Body of pancreas (tissue), 4 donors: ENCODE measurements at regions not wholly inside any gene's neighbourhood (a gene's known extent, or its start where the extent isn't known, plus 50 kb on each side); places are given as distances from the start of the nearest gene placed in this dataset.

Experiments used
- ATAC-seq: fragments of 150-250 bp; one replicate; pipeline ENCODE4 v1.9.1; 2016
- DNase-seq, 4 donors: peaks; one replicate each; pipeline ENCODE4 v3.0.0-alpha.2; 2019
- H3K27ac ChIP-seq, 4 donors: fragments of 200-600 bp; sonication (generic); 1 replicate in 3 of 4; 2 replicates in 1 of 4; pipeline versions ENCODE4 v1.5.1 to v1.6.1; 2016 to 2019; ENCODE audit warnings: mild to moderate bottlenecking in 1 of 4, mixed read lengths in 1 of 4, moderate library complexity in 1 of 4
- H3K27me3 ChIP-seq, 2 donors: fragments of 200-600 bp; sonication (generic); one replicate each; pipeline ENCODE4 v1.6.0; 2016; ENCODE audit warnings: mild to moderate bottlenecking in 1 of 2
- H3K36me3 ChIP-seq, 2 donors: fragments of 200-600 bp; sonication (generic); replicated peaks in 1 of 2; 2 replicates each; pipeline ENCODE4 v1.5.1; 2016; ENCODE audit warnings: low read depth in 2 of 2; ENCODE audit not compliant: insufficient read depth in 1 of 2
- H3K4me1 ChIP-seq: fragments of 200-600 bp; sonication (generic); one replicate; pipeline ENCODE4 v1.6.0; 2016
- H3K4me3 ChIP-seq, 2 donors: fragments of 200-600 bp; sonication (generic); 1 replicate in 1 of 2; 2 replicates in 1 of 2; pipeline ENCODE4 v1.5.1; 2016 to 2019
- H3K9me3 ChIP-seq, 3 donors: fragments of 200-600 bp; sonication (generic); 1 replicate in 2 of 3; 2 replicates in 1 of 3; pipeline ENCODE4 v1.5.1; 2016
- POLR2A ChIP-seq, 3 donors: fragments of 450-650 bp; IDR thresholded peaks; one replicate each; pipeline ENCODE4 v1.6.1; 2016; ENCODE audit warnings: antibody characterized with exemption in 3 of 3, mild to moderate bottlenecking in 2 of 3
- WGBS, 2 donors: methylation state at CpG; one replicate each; pipeline ENCODE4 v1.1.5; 2017; 5-methylcytosine and 5-hydroxymethylcytosine counted together
- intact Hi-C: fragments of 100-400 bp; cut with DNase I; formaldehyde crosslinking; loops from one replicate; pipeline ENCODE4 v1.15.1; 2023
- TF ChIP-seq, protein P1 (sequence below), 7 experiments: fragments of 450-650 bp in 4 of 7; fragments of 200-600 bp in 3 of 7; sonication (generic) in 3 of 7; IDR thresholded peaks; one replicate each; pipeline ENCODE4 v1.5.1; 2016 to 2019; ENCODE audit warnings: antibody characterized with exemption in 7 of 7

DNA sequence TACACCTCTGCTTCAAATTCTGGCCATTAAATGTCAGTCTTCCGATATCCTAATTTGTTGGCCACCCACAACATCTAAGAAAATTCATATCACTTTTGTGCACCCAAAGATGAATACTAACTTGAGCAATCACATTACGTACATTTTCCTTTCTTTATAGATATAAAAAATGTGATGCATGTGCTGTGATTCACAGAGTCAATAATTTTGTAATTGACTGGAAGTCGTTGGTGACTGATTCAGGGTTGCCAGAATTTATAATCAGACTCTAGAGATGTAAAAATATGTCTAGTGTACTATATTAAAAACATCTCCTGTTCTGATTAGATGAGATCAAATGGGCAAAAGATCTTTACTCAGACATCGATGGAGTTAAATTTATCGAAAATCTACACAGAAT lies 150.0 kb upstream of the KCTD3 start:
- WGBS, 2 donors, result 61 to 71% methylated on average over 5 of the region's 5 CpGs
- no peaks in the 10 kb centered on the region for H3K36me3 ChIP-seq
- no peaks in the 10 kb centered on the region for H3K27me3 ChIP-seq
- H3K4me1 ChIP-seq, result no peaks in the 10 kb centered on the region
- DNase-seq (no peak), ATAC-seq (no peak)
- TF ChIP-seq, protein P1, sequence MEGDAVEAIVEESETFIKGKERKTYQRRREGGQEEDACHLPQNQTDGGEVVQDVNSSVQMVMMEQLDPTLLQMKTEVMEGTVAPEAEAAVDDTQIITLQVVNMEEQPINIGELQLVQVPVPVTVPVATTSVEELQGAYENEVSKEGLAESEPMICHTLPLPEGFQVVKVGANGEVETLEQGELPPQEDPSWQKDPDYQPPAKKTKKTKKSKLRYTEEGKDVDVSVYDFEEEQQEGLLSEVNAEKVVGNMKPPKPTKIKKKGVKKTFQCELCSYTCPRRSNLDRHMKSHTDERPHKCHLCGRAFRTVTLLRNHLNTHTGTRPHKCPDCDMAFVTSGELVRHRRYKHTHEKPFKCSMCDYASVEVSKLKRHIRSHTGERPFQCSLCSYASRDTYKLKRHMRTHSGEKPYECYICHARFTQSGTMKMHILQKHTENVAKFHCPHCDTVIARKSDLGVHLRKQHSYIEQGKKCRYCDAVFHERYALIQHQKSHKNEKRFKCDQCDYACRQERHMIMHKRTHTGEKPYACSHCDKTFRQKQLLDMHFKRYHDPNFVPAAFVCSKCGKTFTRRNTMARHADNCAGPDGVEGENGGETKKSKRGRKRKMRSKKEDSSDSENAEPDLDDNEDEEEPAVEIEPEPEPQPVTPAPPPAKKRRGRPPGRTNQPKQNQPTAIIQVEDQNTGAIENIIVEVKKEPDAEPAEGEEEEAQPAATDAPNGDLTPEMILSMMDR (IDR thresholded peaks at IDR 0.05), result no peak
- no peak for TF ChIP-seq POLR2A (IDR thresholded peaks at IDR 0.05)
- H3K4me3 ChIP-seq, result no peak overlapping the region
- H3K27ac ChIP-seq, result no peak overlapping the region
- H3K9me3 ChIP-seq, result no peaks in the 10 kb centered on the region
- intact Hi-C loops, result no loop called here

DNA sequence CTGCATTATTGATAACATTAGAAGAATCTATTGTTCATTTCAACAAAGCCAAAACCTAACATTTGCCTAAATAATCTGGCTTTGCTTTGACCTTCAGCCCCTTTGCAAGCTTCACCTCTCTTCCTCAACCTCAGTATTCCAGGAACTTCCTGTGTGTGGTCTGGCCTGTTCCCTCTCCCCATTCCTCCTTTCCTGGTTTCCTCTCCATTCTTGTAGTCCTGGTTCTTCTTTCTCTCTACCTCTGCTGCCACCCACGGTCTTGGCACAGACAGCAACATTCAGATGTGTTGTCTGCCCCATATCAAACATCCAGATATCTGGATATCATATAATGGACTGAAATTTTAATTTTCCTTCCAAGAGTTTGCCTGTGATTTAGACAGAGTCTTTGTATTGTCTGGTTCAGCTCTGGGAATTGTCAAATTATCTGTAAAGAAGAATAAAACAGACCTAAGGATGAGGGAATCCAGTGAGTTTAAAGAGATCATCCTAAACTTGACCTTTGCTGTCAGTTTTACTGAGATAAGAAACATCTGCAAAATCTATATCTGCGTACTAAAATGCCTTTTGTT lies 148.1 kb upstream of the KCTD3 start:
- 38 to 40% methylated on average over 2 of the region's 2 CpGs for WGBS, 2 donors
- Histone ChIP-seq H3K4me1 (no peaks in the 10 kb centered on the region), H3K4me3 (no peak overlapping the region), H3K27ac (no peak overlapping the region), H3K36me3 (no peaks in the 10 kb centered on the region), H3K27me3 (no peaks in the 10 kb centered on the region), H3K9me3 (no peaks in the 10 kb centered on the region)
- intact Hi-C loops, result no loop called here
- DNase-seq (no peak), ATAC-seq (no peak)
- TF ChIP-seq, protein P1 (IDR thresholded peaks at IDR 0.05), result no peak
- no peak for TF ChIP-seq POLR2A (IDR thresholded peaks at IDR 0.05)

DNA sequence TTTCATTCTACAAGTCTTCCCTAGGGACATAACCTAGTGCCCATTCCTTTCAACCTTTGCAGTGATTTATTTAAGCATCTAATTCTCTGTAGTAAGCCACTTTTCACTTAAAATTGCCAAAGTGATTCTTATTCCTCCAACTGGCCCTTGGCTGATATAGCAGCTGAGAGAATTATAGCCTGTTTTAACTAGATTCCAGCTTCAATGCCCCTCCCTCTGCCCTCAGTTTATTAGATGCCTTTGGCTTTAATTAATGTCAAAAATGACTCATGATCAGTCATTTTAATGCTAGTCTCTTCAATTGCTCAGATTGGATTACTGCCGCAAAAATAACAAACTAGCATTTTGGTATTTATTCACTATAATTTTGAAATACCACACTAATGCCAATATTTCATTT lies 145.4 kb upstream of the KCTD3 start:
- Histone ChIP-seq H3K9me3 (no peaks in the 10 kb centered on the region), H3K27ac (no peak overlapping the region), H3K4me1 (no peaks in the 10 kb centered on the region), H3K36me3 (no peaks in the 10 kb centered on the region), H3K27me3 (no peaks in the 10 kb centered on the region), H3K4me3 (no peak overlapping the region)
- DNase-seq (no peak), ATAC-seq (no peak)
- intact Hi-C loops, result no loop called here
- no peak for TF ChIP-seq POLR2A (IDR thresholded peaks at IDR 0.05)
- TF ChIP-seq, protein P1 (IDR thresholded peaks at IDR 0.05), result no peak
- WGBS, 2 donors, result 85 to 95% methylated on average over 1 of the region's 1 CpG

DNA sequence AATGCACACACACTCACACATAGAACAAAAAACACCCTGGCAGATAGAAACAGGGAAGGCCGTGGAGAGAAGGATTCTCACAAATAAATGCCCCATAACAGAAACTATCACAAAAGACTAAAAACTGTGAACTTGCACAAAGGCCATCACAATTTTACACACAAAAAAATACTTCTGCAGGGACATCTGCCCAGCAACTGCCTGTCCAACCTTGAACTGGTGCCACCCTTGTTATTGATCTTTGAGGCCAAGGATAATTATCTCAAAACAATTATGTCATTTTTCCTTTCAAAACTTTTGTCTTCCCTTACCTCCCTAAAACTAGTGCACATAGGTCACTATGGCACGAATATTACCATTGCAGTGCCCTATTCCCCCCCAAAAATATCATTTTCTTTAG lies 143.8 kb upstream of the KCTD3 start:
- Histone ChIP-seq H3K4me1 (no peaks in the 10 kb centered on the region), H3K27ac (no peak overlapping the region), H3K36me3 (no peaks in the 10 kb centered on the region), H3K9me3 (peaks cover 0 to 3% (median 0%) of the 10 kb centered on the region in 3 donors), H3K27me3 (no peaks in the 10 kb centered on the region), H3K4me3 (no peak overlapping the region)
- TF ChIP-seq, protein P1 (IDR thresholded peaks at IDR 0.05), result no peak
- no peak for TF ChIP-seq POLR2A (IDR thresholded peaks at IDR 0.05)
- ATAC-seq, result no peak
- no peak for DNase-seq
- WGBS, 2 donors, result 46% methylated on average over 2 of the region's 2 CpGs
- intact Hi-C loops, result no loop called here

DNA sequence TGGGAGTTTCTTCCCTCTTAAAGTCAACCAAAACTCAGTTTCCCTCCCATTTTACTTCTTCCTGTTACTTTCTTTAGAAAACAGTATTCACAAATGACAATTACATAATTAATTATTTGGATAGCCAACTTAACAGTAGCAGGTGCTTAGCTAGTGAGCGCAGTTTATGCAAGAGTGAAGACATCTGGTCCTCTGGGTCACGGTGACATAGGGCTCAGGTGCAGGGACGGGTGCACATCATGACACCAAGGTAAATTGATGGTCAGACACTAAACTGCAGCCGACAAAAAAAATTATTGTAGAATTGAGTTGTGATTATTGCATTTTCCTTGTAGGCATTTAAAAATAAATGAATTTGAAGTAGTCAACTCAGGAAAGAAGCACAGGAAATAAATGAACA lies 142.0 kb upstream of the KCTD3 start:
- Histone ChIP-seq H3K4me3 (no peak overlapping the region), H3K27me3 (no peaks in the 10 kb centered on the region), H3K9me3 (peaks cover 0 to 6% (median 0%) of the 10 kb centered on the region in 3 donors), H3K4me1 (no peaks in the 10 kb centered on the region), H3K27ac (no peak overlapping the region), H3K36me3 (no peaks in the 10 kb centered on the region)
- no peak for DNase-seq
- ATAC-seq, result no peak
- 65 to 72% methylated on average over 4 of the region's 4 CpGs for WGBS, 2 donors
- TF ChIP-seq, protein P1 (IDR thresholded peaks at IDR 0.05), result no peak
- TF ChIP-seq POLR2A (IDR thresholded peaks at IDR 0.05), result no peak
- intact Hi-C loops, result no loop called here
